GM20431 (cell line): ENCODE measurements at regions not wholly inside any gene's neighbourhood (a gene's known extent, or its start where the extent isn't known, plus 50 kb on each side); places are given as distances from the start of the nearest gene placed in this dataset.

Experiments
- in situ Hi-C: fragments of 300-500 bp; cut with MseI, MboI; formaldehyde crosslinking; loops from one replicate; pipeline ENCODE4 v1.15.0; 2020; ENCODE audit warnings: low sequenced_read_pairs; ENCODE audit not compliant: unreplicated experiment

DNA sequence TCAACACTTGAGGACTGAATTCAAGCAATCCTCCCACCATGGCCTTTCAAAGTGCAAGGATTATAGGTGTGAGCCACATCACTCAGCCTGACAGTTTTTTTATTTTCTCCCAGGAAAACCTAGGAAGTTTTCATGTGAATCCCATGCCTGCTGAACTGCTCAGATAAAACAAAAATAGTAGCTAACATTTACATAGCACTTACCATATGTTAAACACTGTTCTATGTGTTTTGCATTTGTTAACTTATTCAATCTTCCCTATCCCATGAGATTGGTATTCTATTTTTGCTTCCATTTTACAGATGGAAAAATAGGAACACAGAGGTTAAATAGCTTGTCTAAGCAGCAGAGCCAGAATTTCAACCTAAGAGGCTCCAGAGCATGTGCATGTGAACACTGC is 157.4 kb upstream of the KCTD1 start:
- in situ Hi-C loops = no loop called here

GRCh38 chr18:26703170-26703930 is 155.0 kb upstream of the KCTD1 start:
- in situ Hi-C loops = no loop called here

GRCh38 chr18:26702086-26702485 is 153.7 kb upstream of the KCTD1 start:
- in situ Hi-C loops = no loop called here

DNA sequence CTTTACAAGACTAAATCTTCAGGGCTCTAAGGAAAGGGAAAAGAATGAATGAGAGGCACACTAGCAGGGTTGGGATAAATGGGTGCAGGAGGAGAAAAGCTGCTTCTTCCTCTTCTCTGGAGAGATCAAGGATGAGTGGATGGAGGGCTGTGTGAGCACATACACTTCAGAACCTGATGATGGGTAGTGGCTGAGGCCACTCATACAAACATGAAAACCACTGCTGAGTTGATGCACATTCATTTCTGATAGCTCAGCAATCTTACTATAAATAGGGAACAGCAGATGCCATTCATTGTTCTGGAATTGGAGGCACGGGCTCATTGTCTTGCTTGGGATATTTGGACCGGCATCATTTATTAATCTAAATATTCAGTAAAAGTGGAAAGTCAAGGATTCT is 152.4 kb upstream of the KCTD1 start:
- in situ Hi-C loops = no loop called here

DNA sequence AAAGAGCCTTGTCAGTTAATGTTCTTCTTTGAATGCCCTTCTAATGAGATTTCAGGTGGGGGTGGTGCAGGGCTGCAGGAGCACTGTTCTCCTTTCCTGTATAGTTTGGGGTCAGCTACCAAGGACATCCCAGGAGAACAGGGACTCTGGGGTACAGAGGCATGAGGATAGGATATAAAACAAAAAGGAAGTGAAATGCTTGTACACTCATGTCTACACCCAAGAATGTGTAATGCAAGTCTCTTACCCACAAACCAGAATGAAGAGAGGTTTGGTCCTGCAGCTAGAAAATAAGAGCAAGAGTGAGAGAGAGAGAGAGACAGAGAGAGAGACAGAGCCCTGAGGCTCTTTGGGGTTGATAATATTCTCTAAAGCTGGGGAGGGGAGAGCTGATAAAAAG is 151.8 kb upstream of the KCTD1 start:
- in situ Hi-C loops = no loop called here

DNA sequence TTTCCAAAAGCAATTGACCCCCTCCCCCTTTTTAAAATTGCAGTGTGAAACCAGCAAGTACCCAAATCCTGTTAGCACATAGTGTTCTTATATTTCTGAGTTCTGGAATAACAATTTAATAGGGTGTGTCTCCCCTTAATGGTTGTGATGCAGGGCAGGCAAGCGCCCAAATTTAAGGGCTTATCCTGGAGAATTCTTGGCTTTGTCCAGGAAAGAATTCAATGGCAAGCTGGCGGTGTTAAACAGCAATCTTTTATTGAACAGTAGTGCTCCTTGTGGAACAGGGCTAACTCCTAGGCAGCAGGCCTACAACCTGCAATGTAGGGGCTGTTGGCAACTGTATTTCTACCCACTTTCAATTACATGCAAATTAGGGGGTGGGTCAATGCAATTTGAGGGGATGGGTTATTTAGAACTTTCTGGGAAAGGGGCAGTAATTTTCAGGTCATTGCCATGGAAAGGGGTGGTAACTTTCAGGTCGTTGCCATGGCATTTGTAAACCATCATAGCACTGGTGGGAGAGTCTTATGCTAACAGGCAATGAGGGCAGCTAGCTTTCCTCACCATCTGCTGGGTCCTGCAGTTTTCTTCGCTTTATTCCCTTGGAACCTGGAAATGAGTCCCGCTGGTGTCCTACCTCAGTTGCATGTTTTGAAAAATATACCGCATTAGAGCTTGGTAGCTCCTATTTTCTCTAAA is 149.0 kb upstream of the KCTD1 start:
- in situ Hi-C loops = no loop called here

GRCh38 chr18:26696786-26697185 is 148.4 kb upstream of the KCTD1 start:
- in situ Hi-C loops = no loop called here

DNA sequence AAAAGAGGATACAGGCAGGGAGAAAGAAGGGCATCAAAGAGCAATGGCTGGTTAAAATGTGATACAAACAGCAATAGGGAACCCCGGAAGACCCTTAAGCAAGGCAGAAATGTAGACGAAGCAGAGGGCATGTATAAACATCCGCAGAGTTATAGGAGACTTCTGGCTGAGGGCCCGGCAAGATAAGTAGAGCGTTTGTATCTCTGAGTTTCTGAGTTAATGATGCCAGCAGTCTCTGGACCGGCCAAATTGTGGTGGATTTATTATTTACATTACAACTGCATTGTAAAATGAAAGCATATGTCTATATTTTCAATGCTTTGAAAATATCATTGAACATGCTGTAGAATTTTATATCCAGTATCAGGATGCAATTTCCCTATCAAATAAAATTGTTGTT is 148.0 kb upstream of the KCTD1 start:
- in situ Hi-C loops = no loop called here

DNA sequence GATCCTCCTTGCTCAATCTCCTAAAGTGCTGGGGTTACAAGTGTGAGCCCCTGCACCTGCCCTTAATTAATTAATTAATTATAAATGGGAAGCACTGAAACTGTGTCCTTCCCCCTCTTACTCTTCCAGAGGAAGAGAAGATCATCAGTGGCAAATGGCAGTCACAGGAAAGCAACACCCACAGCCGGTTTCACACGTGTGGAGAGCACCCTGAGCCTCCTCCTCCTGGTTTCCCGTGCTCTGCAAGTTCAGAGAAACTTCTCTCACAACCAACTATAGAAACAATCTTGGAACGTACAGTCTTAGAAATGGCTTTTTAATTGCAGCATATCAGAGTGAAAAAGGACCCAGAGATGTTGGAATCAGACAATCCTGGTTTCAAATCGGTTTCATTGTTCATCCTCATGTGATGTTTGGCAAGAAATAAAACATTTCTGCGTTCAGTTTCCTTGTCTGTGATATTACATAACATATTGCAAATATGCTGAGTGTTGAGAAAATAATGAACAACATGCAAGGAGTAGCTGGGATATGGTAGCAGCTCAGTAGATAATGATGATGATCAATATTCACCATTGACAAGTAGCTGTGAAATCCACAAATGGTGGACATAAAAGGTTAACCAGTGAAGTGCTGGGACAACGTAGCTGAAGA is 141.0 kb upstream of the KCTD1 start:
- in situ Hi-C loops = no loop called here

- in situ Hi-C loops = no loop called here
Observed at GRCh38 chr18:26686532-26686931, 138.2 kb upstream of the KCTD1 start.

GRCh38 chr18:26685438-26686157 is 137.2 kb upstream of the KCTD1 start:
- in situ Hi-C loops = no loop called here

- in situ Hi-C loops = no loop called here
Observed at GRCh38 chr18:26677957-26678356, 129.6 kb upstream of the KCTD1 start.

- in situ Hi-C loops = loop anchor here (25.0 kb wide), 1 partner anchor 255 kb away; no protein-coding TSS in a partner anchor
Observed at GRCh38 chr18:26667046-26667445, 118.7 kb upstream of the KCTD1 start.

DNA sequence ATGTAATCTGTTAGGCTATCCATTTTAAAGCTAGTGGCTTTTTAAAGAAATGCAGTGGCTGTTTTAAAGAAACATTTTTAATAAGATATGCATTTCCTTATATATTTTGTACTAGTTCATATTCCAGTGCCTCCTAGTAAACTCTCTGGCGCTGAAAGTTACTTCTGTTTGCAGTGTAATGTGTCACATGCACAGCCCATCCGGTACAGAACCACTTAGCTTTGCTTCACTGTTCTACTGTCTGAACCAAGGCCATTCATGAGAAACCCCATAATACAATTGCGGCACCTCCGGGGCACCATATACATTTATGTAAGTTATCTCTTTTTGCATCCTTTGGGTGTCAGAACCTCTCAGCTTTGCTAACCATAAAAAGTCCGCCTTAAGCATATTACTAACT is 114.6 kb upstream of the KCTD1 start:
- in situ Hi-C loops = loop anchor here (25.0 kb wide), 1 partner anchor 251 kb away; no protein-coding TSS in a partner anchor

DNA sequence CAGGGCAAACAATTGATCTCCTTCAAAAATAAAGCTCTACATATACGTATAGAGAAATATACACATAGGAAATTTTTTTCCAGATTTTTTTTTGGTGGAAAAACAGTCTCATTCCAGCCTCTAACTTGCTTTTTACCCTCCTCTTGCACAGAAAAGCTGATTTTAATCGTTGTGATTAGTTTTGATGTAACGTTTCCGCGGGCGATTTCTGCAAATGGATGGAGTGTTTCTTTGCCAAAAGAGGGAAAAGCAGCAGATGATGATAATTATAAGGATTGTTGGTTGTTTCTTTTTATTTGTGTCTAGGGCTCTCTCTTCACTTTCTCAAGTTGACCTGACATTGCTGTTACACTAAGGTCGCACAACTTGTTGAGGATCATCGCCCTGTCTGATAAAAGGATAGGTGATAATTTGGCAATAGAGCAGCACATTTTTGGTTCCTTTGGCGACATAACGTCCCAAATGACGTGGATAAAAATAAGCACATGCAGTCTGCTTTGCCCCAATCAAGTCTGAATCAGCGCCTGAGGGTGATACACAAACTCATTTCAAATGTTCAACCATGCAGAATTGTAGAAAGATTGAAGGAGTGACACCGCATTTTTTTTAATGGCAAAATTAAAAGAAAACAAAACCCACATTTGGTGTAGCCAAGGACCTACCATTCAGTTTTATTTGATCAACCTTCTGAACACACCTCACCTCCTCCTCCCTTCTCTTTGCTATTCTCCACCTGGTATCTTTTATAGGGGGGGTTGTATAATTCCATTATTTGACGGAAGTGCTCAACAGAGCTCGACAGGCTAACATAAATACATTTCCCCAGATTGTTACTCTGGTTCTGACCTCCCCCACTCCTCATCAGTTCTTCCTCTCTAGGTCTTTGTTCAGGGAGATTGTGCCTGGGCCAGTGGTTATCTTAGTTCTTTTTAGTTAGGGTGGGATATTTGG is 109.6 kb upstream of the KCTD1 start:
- in situ Hi-C loops = loop anchor here (25.0 kb wide), 1 partner anchor 246 kb away; no protein-coding TSS in a partner anchor

DNA sequence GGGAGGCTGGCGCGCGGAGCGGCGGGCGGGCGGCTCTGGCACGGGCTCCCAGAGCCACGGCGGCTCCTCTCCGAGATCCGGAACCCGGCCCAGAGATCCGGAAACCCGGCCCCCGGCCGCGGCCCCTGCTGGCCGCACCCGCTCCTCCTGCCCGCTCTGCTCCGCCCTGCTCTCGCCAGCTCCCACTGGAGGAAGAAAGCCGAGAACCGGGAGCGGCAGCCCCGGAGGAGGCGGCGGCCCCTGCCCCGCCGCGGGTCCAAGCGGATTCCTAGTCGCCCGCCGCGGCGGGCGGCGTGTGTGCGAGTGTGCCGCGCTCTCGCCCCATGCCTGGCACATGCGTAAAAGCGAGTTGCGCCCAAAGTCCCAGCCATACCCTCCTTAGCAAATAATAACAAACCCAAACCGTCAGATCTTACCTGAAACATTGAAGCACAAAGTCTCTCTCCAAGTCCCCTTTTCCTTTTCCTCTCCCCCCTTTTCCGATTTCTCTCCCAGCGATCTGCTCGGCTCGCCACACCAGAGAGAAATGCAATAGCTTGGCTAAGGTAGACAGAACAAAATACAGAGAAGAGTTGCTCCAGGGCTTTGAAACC is 108.7 kb upstream of the KCTD1 start:
- in situ Hi-C loops = loop anchor here (25.0 kb wide), 1 partner anchor 245 kb away; no protein-coding TSS in a partner anchor

- in situ Hi-C loops = loop anchor here (25.0 kb wide), 1 partner anchor 244 kb away; no protein-coding TSS in a partner anchor
Observed at GRCh38 chr18:26656431-26656943, 108.1 kb upstream of the KCTD1 start.
